ENCODE measurements at regions not wholly inside any gene's neighbourhood (a gene's known extent, or its start where the extent isn't known, plus 50 kb on each side); places are given as distances from the start of the nearest gene placed in this dataset.
A peak's percentile ranks its signal among the peaks of the same experiment; 100 is the strongest.

DNA sequence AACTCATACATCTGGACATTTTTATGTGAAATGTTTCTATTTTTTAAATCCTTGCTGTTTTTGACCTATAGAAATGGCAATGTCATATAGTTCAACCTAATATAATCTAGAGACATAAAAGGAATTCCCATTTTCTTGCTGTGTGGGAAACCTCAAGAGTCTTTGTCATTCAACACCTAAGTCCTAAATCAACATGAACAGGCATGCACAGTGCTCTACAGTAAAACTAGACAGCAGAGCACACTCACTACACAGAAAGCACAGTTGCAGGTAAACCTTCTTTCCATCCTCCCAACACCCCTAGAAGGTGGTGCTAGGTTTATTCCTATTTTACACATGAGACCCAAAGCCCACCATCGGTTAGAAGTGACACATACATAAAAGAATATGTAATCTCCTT lies 79.1 kb upstream of the C1QTNF7 start:
- no peaks in the 10 kb centered on the region for H3K9me3 Mint-ChIP-seq
- no peak for DNase-seq
- H3K27ac Mint-ChIP-seq: no peak overlapping the region
- H3K36me3 Mint-ChIP-seq: peaks cover 0 to 3% (median 0%) of the 10 kb centered on the region in 3 donors
- H3K27me3 Mint-ChIP-seq (ENCODE audit: low read depth in 3 of 3): peaks cover 0 to 2% (median 0%) of the 10 kb centered on the region in 3 donors
- no peak overlapping the region for H3K4me3 Mint-ChIP-seq
- H3K4me1 Mint-ChIP-seq: peaks cover 17 to 21% of the 10 kb centered on the region in 2 donors

DNA sequence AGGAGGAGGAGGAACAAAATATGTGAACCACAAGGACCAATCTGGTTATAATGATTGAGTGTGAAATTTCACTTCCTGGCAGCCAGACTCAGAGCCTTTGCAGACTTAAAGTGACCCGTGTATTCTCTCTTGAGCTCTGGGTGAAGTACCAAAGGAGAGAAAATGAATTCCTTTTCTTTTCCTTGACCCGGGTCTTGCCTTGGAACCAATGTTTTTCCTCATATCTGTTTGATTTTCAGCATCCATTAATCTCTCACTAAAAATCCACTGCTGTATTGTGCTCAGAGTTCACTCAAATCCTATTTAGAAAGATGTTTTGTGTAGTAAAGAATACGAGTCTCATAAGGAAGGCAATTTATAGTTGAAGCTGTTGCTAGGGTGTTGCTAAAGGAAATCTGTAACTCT lies 78.3 kb upstream of the C1QTNF7 start:
- peak; percentile 4 to 22 (median 21) for DNase-seq
- Mint-ChIP-seq H3K27ac (peak overlapping the region; percentile 0 to 81 (median 60)), H3K4me1 (peaks cover 17 to 21% of the 10 kb centered on the region in 2 donors), H3K36me3 (peaks cover 0 to 3% (median 0%) of the 10 kb centered on the region in 3 donors), H3K9me3 (peaks cover 0 to 2% (median 0%) of the 10 kb centered on the region in 6 donors), H3K27me3 (ENCODE audit: low read depth in 3 of 3) (peaks cover 0 to 2% (median 0%) of the 10 kb centered on the region in 3 donors), H3K4me3 (peak overlapping the region; percentile 11 to 66 (median 51))

DNA sequence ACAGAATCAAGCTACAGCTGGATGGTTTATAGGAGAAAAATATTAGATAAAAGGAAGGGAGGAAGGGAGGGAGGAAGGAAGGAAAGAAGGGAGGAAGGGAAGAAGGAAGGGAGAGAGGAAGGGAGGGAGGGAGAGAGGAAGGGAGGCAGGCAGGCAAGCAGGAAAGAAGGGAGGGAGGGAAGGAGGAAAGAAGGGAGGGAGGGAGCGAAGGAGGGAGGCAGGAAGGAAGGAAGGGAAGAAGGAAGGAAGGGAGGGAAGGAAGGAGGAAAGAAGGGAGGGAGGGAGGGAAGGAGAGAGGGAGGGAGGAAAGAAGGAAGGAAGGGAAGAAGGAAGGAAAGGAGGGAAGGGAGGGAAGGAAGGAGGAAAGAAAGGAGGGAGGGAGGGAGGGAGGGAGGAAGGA lies 77.9 kb upstream of the C1QTNF7 start:
- H3K27me3 Mint-ChIP-seq (ENCODE audit: low read depth in 3 of 3): peaks cover 0 to 2% (median 0%) of the 10 kb centered on the region in 3 donors
- peak overlapping the region in 5 of 6 donors; percentile 8 to 81 (median 63) for H3K27ac Mint-ChIP-seq
- DNase-seq: no peak
- H3K9me3 Mint-ChIP-seq: peaks cover 0 to 2% (median 0%) of the 10 kb centered on the region in 6 donors
- peaks cover 17 to 21% of the 10 kb centered on the region in 2 donors for H3K4me1 Mint-ChIP-seq
- peaks cover 0 to 3% (median 0%) of the 10 kb centered on the region in 3 donors for H3K36me3 Mint-ChIP-seq
- H3K4me3 Mint-ChIP-seq: peak overlapping the region; percentile 11 to 66 (median 51)

DNA sequence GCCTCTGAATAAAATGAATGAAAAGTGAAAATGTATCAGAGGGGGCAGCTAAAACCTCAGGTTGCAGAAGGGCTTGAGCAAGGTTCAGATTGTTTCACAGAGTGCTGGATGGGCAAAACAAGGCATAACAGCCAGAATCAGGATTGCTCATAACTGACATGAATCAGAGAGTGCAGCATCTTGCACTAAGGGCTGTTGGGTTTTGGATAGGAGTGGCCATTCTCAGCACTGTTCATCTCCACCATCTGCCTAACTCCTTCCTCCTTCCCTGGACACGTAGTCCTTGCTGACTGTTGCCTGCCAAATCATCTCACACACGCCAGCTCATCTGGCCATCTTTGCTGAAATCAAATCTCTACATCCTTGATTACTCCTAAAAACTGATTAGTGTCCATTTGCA lies 75.3 kb upstream of the C1QTNF7 start:
- peaks cover 0 to 2% (median 0%) of the 10 kb centered on the region in 6 donors for H3K9me3 Mint-ChIP-seq
- H3K4me3 Mint-ChIP-seq: no peak overlapping the region
- no peak overlapping the region for H3K27ac Mint-ChIP-seq
- H3K27me3 Mint-ChIP-seq (ENCODE audit: low read depth in 3 of 3): peaks cover 1 to 5% (median 4%) of the 10 kb centered on the region in 3 donors
- H3K4me1 Mint-ChIP-seq: peaks cover 17 to 21% of the 10 kb centered on the region in 2 donors
- peaks cover 0 to under 1% (median 0%) of the 10 kb centered on the region in 3 donors for H3K36me3 Mint-ChIP-seq
- DNase-seq: no peak

DNA sequence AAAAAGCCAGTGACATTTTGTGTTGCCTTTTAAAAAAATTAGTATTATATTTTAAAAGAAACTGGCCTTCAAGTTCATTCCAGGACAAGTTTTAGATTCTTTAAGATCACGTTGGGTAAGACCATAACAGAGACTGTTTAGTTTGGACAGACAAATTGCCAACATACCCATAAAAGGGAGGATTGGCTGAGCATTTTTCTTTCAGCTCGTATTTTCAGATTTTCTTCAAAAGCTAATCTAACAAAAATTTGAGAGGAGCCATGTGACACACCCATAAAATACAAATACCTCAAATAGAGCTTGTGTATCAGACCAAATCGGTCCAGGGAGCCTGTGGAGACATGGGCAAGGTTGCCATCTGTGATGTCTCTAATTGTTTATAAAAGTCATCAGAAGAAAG lies 74.6 kb upstream of the C1QTNF7 start:
- Mint-ChIP-seq H3K4me1 (peaks cover 17 to 21% of the 10 kb centered on the region in 2 donors), H3K4me3 (no peak overlapping the region), H3K9me3 (peaks cover 0 to 2% (median 0%) of the 10 kb centered on the region in 6 donors), H3K27ac (no peak overlapping the region), H3K27me3 (ENCODE audit: low read depth in 3 of 3) (peaks cover 1 to 6% (median 4%) of the 10 kb centered on the region in 3 donors), H3K36me3 (peaks cover 0 to 3% (median 0%) of the 10 kb centered on the region in 3 donors)
- DNase-seq: no peak

DNA sequence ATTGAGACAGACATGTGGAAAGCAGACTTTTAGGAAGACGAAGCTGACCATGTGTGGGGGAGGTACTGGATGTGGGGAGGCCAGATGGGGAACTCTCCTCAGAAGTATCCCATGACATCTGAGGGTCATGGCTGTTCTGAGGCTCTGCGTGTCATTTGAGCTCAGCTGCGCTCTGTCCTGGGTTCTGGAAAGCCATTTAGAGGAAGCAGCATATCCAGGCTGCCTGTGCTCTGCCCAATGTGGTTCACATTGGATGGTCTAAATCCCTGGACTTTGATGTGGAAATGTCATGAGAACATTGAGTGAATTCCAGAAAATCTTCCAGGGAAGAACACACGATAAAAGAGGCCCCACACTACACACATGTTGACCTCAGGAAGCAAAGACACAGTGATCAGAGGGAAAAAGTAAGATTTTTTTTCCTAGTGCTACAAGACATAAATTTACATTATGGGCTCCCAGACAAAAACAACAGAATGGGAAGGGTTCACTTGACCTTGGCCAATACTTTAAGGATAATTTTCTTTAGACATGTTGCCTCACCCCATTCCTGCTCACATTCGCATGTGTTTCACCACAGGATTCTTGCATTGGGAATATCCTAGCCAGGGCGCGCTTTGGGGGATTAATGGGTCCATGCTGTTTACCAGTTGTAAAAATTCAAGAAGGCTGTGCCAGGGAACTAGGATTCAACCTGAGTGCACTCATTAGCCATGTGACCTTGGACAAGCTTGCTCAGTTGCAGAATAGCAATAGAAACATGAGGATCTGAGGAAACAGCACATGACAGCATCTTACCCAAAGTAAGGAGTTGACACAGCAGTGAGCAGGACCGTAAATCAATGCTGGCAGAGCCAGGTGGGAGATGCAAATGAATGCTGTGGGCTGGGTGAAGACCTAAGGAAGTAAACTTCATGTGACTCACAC lies 73.2 kb upstream of the C1QTNF7 start:
- no peak for DNase-seq
- Mint-ChIP-seq H3K36me3 (peaks cover 0 to 3% (median 0%) of the 10 kb centered on the region in 3 donors), H3K4me3 (no peak overlapping the region), H3K27me3 (ENCODE audit: low read depth in 3 of 3) (peaks cover 1 to 9% (median 4%) of the 10 kb centered on the region in 3 donors), H3K27ac (no peak overlapping the region), H3K9me3 (peaks cover 0 to 2% (median 0%) of the 10 kb centered on the region in 6 donors), H3K4me1 (peaks cover 6 to 10% of the 10 kb centered on the region in 2 donors)

DNA sequence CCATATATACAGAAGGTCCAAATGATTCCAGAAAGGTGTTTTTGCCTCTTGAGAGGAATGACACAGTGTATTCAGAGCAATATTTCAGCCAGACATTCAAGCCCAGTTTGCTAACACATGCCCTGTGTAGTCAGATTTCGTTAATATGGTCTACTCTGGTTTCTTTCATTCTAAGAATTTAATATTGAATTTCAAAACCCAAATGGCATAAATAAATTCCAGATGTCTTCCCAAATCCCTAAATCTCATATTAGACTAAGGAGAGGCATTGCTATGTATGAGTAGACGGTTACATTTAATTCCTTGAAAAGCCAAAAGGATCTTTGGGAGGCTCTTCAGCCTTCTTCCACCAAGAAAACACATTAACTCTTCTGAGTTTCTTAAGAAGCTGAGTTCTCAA lies 66.3 kb upstream of the C1QTNF7 start:
- Mint-ChIP-seq H3K9me3 (no peaks in the 10 kb centered on the region), H3K27ac (no peak overlapping the region), H3K27me3 (ENCODE audit: low read depth in 3 of 3) (peaks cover 1 to 9% (median 7%) of the 10 kb centered on the region in 3 donors), H3K4me1 (peaks cover under 1 to 2% of the 10 kb centered on the region in 2 donors), H3K4me3 (no peak overlapping the region), H3K36me3 (peaks cover 0 to 3% (median 0%) of the 10 kb centered on the region in 3 donors)
- no peak for DNase-seq

DNA sequence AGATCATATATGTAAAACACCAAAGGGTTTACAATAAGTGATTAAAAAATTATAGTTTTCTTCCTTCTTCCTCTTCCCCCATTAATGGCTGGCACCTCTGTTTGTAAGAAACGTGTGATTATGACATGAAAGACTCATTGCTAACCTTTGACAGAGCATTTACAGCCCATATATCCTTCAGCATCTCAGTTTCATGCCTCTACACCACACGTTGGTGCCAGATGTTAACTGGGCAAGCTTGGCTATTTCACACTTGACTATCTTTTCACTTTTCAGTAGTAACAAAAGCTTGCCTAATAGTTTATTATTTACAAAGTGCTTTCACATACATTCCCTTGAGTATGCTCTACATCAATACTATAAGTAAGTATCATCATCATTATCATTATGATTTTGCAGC lies 65.3 kb upstream of the C1QTNF7 start:
- Mint-ChIP-seq H3K36me3 (peaks cover 0 to 3% (median 0%) of the 10 kb centered on the region in 3 donors), H3K9me3 (no peaks in the 10 kb centered on the region), H3K27me3 (ENCODE audit: low read depth in 3 of 3) (peaks cover 0 to 6% (median 6%) of the 10 kb centered on the region in 3 donors), H3K4me3 (no peak overlapping the region), H3K4me1 (peaks cover 3 to 6% of the 10 kb centered on the region in 2 donors), H3K27ac (no peak overlapping the region)
- DNase-seq: no peak

DNA sequence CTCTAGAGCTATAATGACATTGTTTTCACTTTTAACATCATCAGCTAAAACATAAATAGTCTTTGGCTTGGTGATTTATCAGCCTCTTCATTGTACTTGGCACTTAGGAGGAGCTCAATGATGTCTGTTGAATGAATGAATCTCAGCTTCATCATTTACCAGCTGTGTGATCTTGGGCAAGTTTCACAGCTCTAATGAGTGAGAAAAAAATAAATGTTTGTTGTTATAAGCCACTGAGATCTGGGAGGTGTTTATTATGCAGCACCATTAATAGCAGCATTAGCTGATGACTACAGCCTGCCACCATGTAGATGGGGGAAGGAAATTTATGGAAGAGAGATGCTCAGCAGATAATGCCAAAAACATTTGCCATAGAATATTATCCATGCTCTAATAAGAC lies 63.6 kb upstream of the C1QTNF7 start:
- Mint-ChIP-seq H3K9me3 (no peaks in the 10 kb centered on the region), H3K27me3 (ENCODE audit: low read depth in 3 of 3) (peaks cover 0 to 6% (median 2%) of the 10 kb centered on the region in 3 donors), H3K36me3 (no peaks in the 10 kb centered on the region), H3K4me1 (peaks cover 6 to 13% of the 10 kb centered on the region in 2 donors), H3K4me3 (no peak overlapping the region), H3K27ac (no peak overlapping the region)
- no peak for DNase-seq

DNA sequence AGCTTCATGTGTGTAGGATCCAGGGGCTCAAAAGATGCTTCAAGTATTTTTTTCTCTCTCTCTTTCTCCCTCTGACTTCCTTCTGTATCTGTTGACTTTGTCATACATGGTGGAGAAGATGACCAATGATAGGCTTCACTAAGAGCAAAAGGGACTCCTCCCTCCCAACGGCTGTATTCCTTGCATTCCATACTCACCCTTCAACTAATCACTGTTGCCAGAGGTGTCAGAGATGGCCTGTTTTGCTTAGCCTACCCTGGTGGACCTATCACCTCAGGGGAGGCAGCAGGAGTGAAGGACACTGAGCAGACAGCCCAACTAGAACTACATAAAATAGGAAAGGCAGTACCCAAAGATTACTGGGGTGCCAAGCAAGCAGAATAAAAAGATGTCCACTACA lies 62.2 kb upstream of the C1QTNF7 start:
- peaks cover 6 to 14% of the 10 kb centered on the region in 2 donors for H3K4me1 Mint-ChIP-seq
- H3K27ac Mint-ChIP-seq: no peak overlapping the region

DNA sequence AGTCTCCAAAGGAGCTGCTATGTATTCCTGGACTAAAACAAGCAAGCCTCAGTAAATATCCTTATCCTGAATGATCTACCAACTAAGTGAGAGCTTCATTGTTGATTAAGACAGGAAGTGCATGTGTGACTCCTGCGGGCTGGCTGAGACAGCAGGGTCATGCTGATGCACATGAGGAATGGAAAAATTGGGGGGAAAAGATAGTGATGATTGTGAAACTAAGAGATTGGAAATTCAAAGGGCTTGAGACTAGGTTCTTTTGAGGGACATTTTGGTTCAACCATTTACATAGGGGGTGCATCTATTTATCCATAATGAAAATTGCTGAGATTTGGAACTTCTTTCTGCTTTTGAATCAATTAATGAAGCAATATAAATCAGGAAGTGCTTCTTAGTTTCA lies 61.1 kb upstream of the C1QTNF7 start:
- H3K4me1 Mint-ChIP-seq: peaks cover 6 to 14% of the 10 kb centered on the region in 2 donors
- peaks cover 0 to 5% (median 5%) of the 10 kb centered on the region in 3 donors for H3K27me3 Mint-ChIP-seq (ENCODE audit: low read depth in 3 of 3)
- DNase-seq: no peak
- H3K9me3 Mint-ChIP-seq: no peaks in the 10 kb centered on the region
- no peak overlapping the region for H3K4me3 Mint-ChIP-seq
- no peak overlapping the region for H3K27ac Mint-ChIP-seq
- H3K36me3 Mint-ChIP-seq: no peaks in the 10 kb centered on the region

More for the DNA sequence above, 62.2 kb upstream of the C1QTNF7 start:
- Mint-ChIP-seq H3K4me3 (no peak overlapping the region), H3K27me3 (ENCODE audit: low read depth in 3 of 3) (peaks cover 0 to 4% (median 2%) of the 10 kb centered on the region in 3 donors), H3K36me3 (no peaks in the 10 kb centered on the region), H3K9me3 (no peaks in the 10 kb centered on the region)
- DNase-seq: no peak

DNA sequence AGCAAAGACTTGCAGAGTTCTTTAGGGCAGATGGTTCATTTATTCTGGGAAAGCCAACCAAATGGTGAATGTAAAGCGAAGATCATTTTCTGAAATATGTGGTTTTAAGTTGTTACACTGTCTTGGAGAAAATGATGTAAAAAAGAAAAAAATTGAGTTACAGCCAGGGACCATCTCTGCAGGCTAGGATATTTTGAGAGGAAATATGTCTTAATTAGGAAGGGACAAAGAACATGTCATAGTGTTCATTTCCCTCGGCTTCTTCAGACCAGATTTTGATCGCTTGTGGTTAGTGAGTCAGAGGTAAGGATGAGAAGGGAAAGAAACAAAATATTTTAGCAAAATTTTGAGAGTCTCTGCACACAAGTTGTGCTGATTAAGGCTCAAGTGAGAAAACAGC lies 59.0 kb upstream of the C1QTNF7 start:
- Mint-ChIP-seq H3K27me3 (ENCODE audit: low read depth in 3 of 3) (peaks cover 0 to 8% (median 6%) of the 10 kb centered on the region in 3 donors), H3K27ac (no peak overlapping the region), H3K36me3 (peaks cover 0 to 3% (median 0%) of the 10 kb centered on the region in 3 donors), H3K4me1 (peaks cover 6 to 14% of the 10 kb centered on the region in 2 donors), H3K9me3 (no peaks in the 10 kb centered on the region), H3K4me3 (no peak overlapping the region)
- no peak for DNase-seq

DNA sequence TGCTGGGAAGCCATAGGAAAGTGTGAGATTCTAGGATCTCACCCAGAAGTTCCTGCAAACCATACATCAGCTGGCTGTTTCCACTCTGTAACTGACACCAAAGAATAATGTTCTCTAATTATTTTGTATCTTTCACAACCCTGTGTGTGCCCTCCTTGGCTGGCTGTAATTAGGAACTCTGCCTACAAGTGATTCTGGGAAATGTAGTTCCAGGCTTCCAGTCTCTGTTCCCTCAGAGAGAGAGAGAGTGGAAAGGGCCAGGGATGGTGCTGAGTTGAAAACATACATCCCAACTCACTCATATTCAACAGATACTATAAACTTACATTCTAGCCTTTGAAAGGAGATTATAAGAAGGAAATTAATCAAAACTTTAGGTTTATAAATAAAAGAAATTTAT lies 57.5 kb upstream of the C1QTNF7 start:
- Mint-ChIP-seq H3K27ac (no peak overlapping the region), H3K9me3 (no peaks in the 10 kb centered on the region), H3K4me3 (no peak overlapping the region), H3K27me3 (ENCODE audit: low read depth in 3 of 3) (peaks cover 0 to 8% (median 8%) of the 10 kb centered on the region in 3 donors), H3K4me1 (peaks cover 6 to 14% of the 10 kb centered on the region in 2 donors), H3K36me3 (peaks cover 0 to 3% (median 0%) of the 10 kb centered on the region in 3 donors)
- DNase-seq: no peak

DNA sequence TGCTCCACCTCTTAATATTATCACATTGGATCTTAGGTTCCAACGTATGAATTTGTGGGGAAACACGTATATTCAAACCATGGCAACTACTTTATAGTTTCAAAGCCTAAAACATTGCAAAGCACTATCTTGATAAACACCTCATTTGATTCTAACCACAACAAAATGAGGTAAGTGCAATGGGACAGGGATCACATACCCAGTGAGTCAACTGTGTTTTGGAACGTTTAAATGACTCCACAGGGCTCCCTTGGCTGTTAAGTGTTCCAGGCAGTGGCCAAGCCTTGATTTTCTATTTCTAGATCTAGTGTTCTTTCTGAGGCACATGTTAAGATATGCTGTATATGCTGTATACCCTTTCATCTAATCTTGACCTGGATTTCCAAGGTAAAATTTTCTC lies 54.5 kb upstream of the C1QTNF7 start:
- no peak overlapping the region for H3K4me3 Mint-ChIP-seq
- H3K9me3 Mint-ChIP-seq: no peaks in the 10 kb centered on the region
- H3K27ac Mint-ChIP-seq: peak overlapping the region in 1 of 6 donors; percentile 37
- peaks cover 0 to 3% (median 0%) of the 10 kb centered on the region in 3 donors for H3K36me3 Mint-ChIP-seq
- peaks cover 7 to 21% of the 10 kb centered on the region in 2 donors for H3K4me1 Mint-ChIP-seq
- DNase-seq: no peak
- peaks cover 0 to 6% (median 6%) of the 10 kb centered on the region in 3 donors for H3K27me3 Mint-ChIP-seq (ENCODE audit: low read depth in 3 of 3)
